ENCODE measurements at regions not wholly inside any gene's neighbourhood (a gene's known extent, or its start where the extent isn't known, plus 50 kb on each side); places are given as distances from the start of the nearest gene placed in this dataset.
A peak's percentile ranks its signal among the peaks of the same experiment; 100 is the strongest.

DNA sequence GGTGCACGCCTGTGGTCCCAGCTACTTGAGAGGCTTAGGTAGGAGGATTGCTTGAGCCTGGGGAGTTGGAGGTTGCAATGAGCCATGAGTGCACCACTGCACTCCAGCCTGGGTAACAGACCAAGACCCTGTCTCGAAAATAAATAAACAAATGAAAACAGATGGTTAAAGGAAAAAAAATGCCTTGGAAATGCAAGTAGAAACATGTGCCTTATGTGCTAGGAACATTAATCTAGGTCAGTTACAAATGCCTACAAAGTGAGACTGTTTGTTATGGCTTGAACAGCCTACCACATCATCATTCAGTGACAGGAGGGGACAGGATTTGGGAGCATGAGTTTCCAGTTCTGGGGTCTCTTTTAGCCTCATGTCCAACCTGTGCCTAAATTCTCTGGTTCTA, 52.4 kb upstream of the BCAT1 start:
- no peak overlapping the region for H3K9ac ChIP-seq (ENCODE audit: insufficient read depth, low read length)
- H3K27ac ChIP-seq (ENCODE audit: insufficient read depth, low read length): no peak overlapping the region
- no peaks in the 10 kb centered on the region for H3K27me3 ChIP-seq (ENCODE audit: control insufficient read depth, insufficient read depth, low read length)
- H3K36me3 ChIP-seq (ENCODE audit: control insufficient read depth, insufficient read depth, low read length): no peaks in the 10 kb centered on the region
- TF ChIP-seq, protein P1, sequence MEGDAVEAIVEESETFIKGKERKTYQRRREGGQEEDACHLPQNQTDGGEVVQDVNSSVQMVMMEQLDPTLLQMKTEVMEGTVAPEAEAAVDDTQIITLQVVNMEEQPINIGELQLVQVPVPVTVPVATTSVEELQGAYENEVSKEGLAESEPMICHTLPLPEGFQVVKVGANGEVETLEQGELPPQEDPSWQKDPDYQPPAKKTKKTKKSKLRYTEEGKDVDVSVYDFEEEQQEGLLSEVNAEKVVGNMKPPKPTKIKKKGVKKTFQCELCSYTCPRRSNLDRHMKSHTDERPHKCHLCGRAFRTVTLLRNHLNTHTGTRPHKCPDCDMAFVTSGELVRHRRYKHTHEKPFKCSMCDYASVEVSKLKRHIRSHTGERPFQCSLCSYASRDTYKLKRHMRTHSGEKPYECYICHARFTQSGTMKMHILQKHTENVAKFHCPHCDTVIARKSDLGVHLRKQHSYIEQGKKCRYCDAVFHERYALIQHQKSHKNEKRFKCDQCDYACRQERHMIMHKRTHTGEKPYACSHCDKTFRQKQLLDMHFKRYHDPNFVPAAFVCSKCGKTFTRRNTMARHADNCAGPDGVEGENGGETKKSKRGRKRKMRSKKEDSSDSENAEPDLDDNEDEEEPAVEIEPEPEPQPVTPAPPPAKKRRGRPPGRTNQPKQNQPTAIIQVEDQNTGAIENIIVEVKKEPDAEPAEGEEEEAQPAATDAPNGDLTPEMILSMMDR (conservative IDR thresholded peaks at IDR 0.05 in 1 of 2, IDR thresholded peaks at IDR 0.05 in 1 of 2; ENCODE audit: low read depth in 1 of 2, low read length in 2 of 2): no peak
- no peak for TF ChIP-seq EZH2 (IDR thresholded peaks at IDR 0.05; ENCODE audit: low read length, missing control alignments)
- no peak overlapping the region for H2AFZ ChIP-seq (ENCODE audit: low read length)
- no peak overlapping the region for H3K4me3 ChIP-seq (replicated peaks in 1 of 4; ENCODE audit: control extremely low read depth in 1 of 4, insufficient read depth in 1 of 4, low read depth in 3 of 4, low read length in 4 of 4)
- no peaks in the 10 kb centered on the region for H4K20me1 ChIP-seq (ENCODE audit: control insufficient read depth, extremely low read depth, insufficient read depth, low read length)
- H3K79me2 ChIP-seq (ENCODE audit: control insufficient read depth, insufficient read depth, low read length): no peaks in the 10 kb centered on the region
- peak; percentile 55 to 58 for DNase-seq (ENCODE audit: low read depth in 2 of 2)
- H3K9me3 ChIP-seq (ENCODE audit: control insufficient read depth, insufficient read depth, low read depth, low read length): no peaks in the 10 kb centered on the region
- H3K4me2 ChIP-seq (ENCODE audit: extremely low read depth, insufficient read depth, low read length): no peak overlapping the region
- H3K4me1 ChIP-seq (ENCODE audit: control insufficient read depth, extremely low read depth, insufficient read depth, low read length): peaks cover 9% of the 10 kb centered on the region

Measured in fibroblast of lung (primary cell).